OCI-LY1 (cell line): ENCODE measurements at regions not wholly inside any gene's neighbourhood (a gene's known extent, or its start where the extent isn't known, plus 50 kb on each side); places are given as distances from the start of the nearest gene placed in this dataset.

Experiments
- H2AFZ ChIP-seq: fragments of 200-600 bp; sonication (generic), shearing (Covaris generic); 2 replicates; pipeline ENCODE4 v1.6.0; 2014; ENCODE audit warnings: antibody characterized with exemption, mild to moderate bottlenecking, low read length
- H3F3A ChIP-seq: fragments of 200-600 bp; sonication (generic), shearing (Covaris generic); 2 replicates; pipeline ENCODE4 v1.6.0; 2014; ENCODE audit warnings: mild to moderate bottlenecking, antibody characterized with exemption, low read length, moderate library complexity; ENCODE audit not compliant: insufficient read depth
- H3K27ac ChIP-seq: fragments of 200-600 bp; sonication (generic); 2 replicates; pipeline ENCODE4 v1.5.1; 2014; ENCODE audit warnings: low read length, mixed run types, mild to moderate bottlenecking, low read depth; ENCODE audit not compliant: poor library complexity, severe bottlenecking
- H3K27me3 ChIP-seq: fragments of 200-600 bp; sonication (generic); 2 replicates; pipeline ENCODE4 v1.6.0; 2014; ENCODE audit warnings: antibody characterized with exemption, mild to moderate bottlenecking, low read length, moderate library complexity; ENCODE audit not compliant: insufficient read depth
- H3K36me3 ChIP-seq: fragments of 200-600 bp; sonication (generic); 2 replicates; pipeline ENCODE4 v1.6.1; 2014; ENCODE audit warnings: mild to moderate bottlenecking, antibody characterized with exemption, low read length, moderate library complexity, mixed read lengths; ENCODE audit not compliant: insufficient read depth
- H3K4me1 ChIP-seq: fragments of 200-600 bp; sonication (generic); 2 replicates; pipeline ENCODE4 v1.5.1; 2014; ENCODE audit warnings: mild to moderate bottlenecking, low read length, moderate library complexity; ENCODE audit not compliant: insufficient read depth, severe bottlenecking
- H3K4me2 ChIP-seq: fragments of 200-600 bp; sonication (generic), shearing (Covaris generic); 2 replicates; pipeline ENCODE4 v1.6.1; 2014; ENCODE audit warnings: low read length
- H3K4me3 ChIP-seq: fragments of 200-600 bp; sonication (generic); 2 replicates; pipeline ENCODE4 v1.5.1; 2014; ENCODE audit warnings: low read length, low read depth, mild to moderate bottlenecking, mixed read lengths; ENCODE audit not compliant: poor library complexity, severe bottlenecking
- H3K79me2 ChIP-seq: fragments of 200-600 bp; shearing (Covaris generic); 2 replicates; pipeline ENCODE4 v1.6.1; 2016; ENCODE audit warnings: mixed run types, low read length, mixed read lengths; ENCODE audit not compliant: insufficient read depth
- H3K9ac ChIP-seq: fragments of 200-600 bp; sonication (generic), shearing (Covaris generic); 2 replicates; pipeline ENCODE4 v1.6.1; 2014; ENCODE audit warnings: mild to moderate bottlenecking, low read length, mixed read lengths
- H3K9me2 ChIP-seq: fragments of 200-600 bp; sonication (generic), shearing (Covaris generic); 2 replicates; pipeline ENCODE4 v1.6.1; 2014; ENCODE audit warnings: low read depth, mild to moderate bottlenecking, low read length, mixed read lengths
- H3K9me3 ChIP-seq: fragments of 200-600 bp; shearing (Covaris generic); 2 replicates; pipeline ENCODE4 v1.6.1; 2014; ENCODE audit warnings: low read length, mixed read lengths
- H4K20me1 ChIP-seq: fragments of 200-600 bp; sonication (generic), shearing (Covaris generic); 2 replicates; pipeline ENCODE4 v1.6.0; 2016; ENCODE audit warnings: mild to moderate bottlenecking, low read length; ENCODE audit not compliant: insufficient read depth
- CTCF ChIP-seq: fragments of 200-600 bp; sonication (generic), shearing (Covaris generic); IDR thresholded peaks from 2 replicates; pipeline ENCODE4 v1.5.1; 2017; ENCODE audit warnings: mild to moderate bottlenecking, antibody characterized with exemption, low read length, moderate library complexity, mixed read lengths
- EZH2 ChIP-seq: fragments of 200-600 bp; sonication (generic), shearing (Covaris generic); IDR thresholded peaks from 2 replicates; pipeline ENCODE4 v1.8.0; 2017; ENCODE audit warnings: borderline replicate concordance, mixed run types, mild to moderate bottlenecking, antibody characterized with exemption, low read length, moderate library complexity, mixed read lengths

- no peaks in the 10 kb centered on the region for H3K79me2 ChIP-seq
- no peaks in the 10 kb centered on the region for H3K4me1 ChIP-seq
- H3K36me3 ChIP-seq: no peaks in the 10 kb centered on the region
- H4K20me1 ChIP-seq: no peaks in the 10 kb centered on the region
- H3K4me2 ChIP-seq: no peak overlapping the region
- no peak overlapping the region for H2AFZ ChIP-seq
- TF ChIP-seq EZH2: no peak
- no peak for TF ChIP-seq CTCF
- H3K9me2 ChIP-seq: no peaks in the 10 kb centered on the region
- H3K9ac ChIP-seq: no peak overlapping the region
- no peaks in the 10 kb centered on the region for H3K9me3 ChIP-seq
- H3K27ac ChIP-seq: no peak overlapping the region
- H3K4me3 ChIP-seq: no peak overlapping the region
- H3F3A ChIP-seq: no peaks in the 10 kb centered on the region
- no peaks in the 10 kb centered on the region for H3K27me3 ChIP-seq
These were observed 595.1 kb downstream of the TUSC7 start for GRCh38 chr3:117304681-117305080.

GRCh38 chr3:117305681-117306080 lies 596.1 kb downstream of the TUSC7 start:
- Histone ChIP-seq H3K36me3 (no peaks in the 10 kb centered on the region), H3K79me2 (no peaks in the 10 kb centered on the region), H3K4me3 (no peak overlapping the region), H3K9me2 (no peaks in the 10 kb centered on the region), H3K4me2 (no peak overlapping the region), H3K4me1 (no peaks in the 10 kb centered on the region), H2AFZ (no peak overlapping the region), H4K20me1 (no peaks in the 10 kb centered on the region), H3K9ac (no peak overlapping the region), H3F3A (no peaks in the 10 kb centered on the region), H3K27me3 (no peaks in the 10 kb centered on the region), H3K9me3 (no peaks in the 10 kb centered on the region), H3K27ac (no peak overlapping the region)
- TF ChIP-seq CTCF: no peak
- TF ChIP-seq EZH2: no peak

DNA sequence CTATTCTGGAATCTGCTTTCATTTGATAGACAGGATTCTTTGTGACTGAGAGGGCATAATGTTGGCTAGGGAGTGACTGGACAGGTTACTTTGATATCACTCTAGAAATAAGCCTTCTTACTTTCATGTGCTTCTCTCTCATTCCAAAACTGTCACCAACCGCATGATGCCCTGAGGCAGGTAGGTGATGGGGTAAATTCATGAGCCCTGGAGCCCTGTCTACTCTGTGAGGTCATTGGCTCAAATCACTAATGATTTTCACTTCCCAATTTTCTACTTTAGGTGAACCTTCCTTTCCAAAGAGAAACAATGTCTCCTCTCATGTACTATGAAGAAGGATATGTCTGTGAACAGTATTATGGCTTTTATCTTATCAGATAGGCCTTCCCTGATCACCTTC lies 596.7 kb downstream of the TUSC7 start:
- Histone ChIP-seq H3K9ac (no peak overlapping the region), H3K27me3 (no peaks in the 10 kb centered on the region), H3K4me3 (no peak overlapping the region), H3F3A (no peaks in the 10 kb centered on the region), H3K27ac (no peak overlapping the region), H3K4me2 (no peak overlapping the region), H3K9me3 (no peaks in the 10 kb centered on the region), H3K36me3 (no peaks in the 10 kb centered on the region), H3K4me1 (no peaks in the 10 kb centered on the region), H3K9me2 (no peaks in the 10 kb centered on the region), H3K79me2 (no peaks in the 10 kb centered on the region), H4K20me1 (no peaks in the 10 kb centered on the region), H2AFZ (no peak overlapping the region)
- TF ChIP-seq CTCF (no peak), EZH2 (no peak)
